Neuronal stem cell (in vitro differentiated cells): ENCODE measurements at regions not wholly inside any gene's neighbourhood (a gene's known extent, or its start where the extent isn't known, plus 50 kb on each side); places are given as distances from the start of the nearest gene placed in this dataset.
A peak's percentile ranks its signal among the peaks of the same experiment; 100 is the strongest.

Source experiments
- DNase-seq: peaks from one replicate; pipeline ENCODE4 v3.0.0-alpha.2; 2013; ENCODE audit warnings: low spot score
- H2AFZ ChIP-seq: one replicate; pipeline ENCODE4 v1.6.1; 2013; ENCODE audit warnings: mild to moderate bottlenecking, low read length, inconsistent platforms
- H2AK5ac ChIP-seq: 2 replicates; pipeline ENCODE4 v1.6.1; 2013; ENCODE audit warnings: low read depth, mild to moderate bottlenecking, inconsistent platforms, low read length, moderate library complexity, mixed read lengths
- H2BK120ac ChIP-seq: 2 replicates; pipeline ENCODE4 v1.6.1; 2013; ENCODE audit warnings: low read depth, mild to moderate bottlenecking, inconsistent platforms, low read length, moderate library complexity, mixed read lengths
- H2BK12ac ChIP-seq: one replicate; pipeline ENCODE4 v1.6.1; 2013; ENCODE audit warnings: low read length, inconsistent platforms
- H2BK15ac ChIP-seq: 2 replicates; pipeline ENCODE4 v1.6.1; 2013; ENCODE audit warnings: mild to moderate bottlenecking, low read length, inconsistent platforms, mixed read lengths
- H2BK5ac ChIP-seq: one replicate; pipeline ENCODE4 v1.6.1; 2013; ENCODE audit warnings: inconsistent platforms, mild to moderate bottlenecking, low read length, moderate library complexity
- H3K14ac ChIP-seq: one replicate; pipeline ENCODE4 v1.6.1; 2013; ENCODE audit warnings: low read length, inconsistent platforms
- H3K18ac ChIP-seq: 2 replicates; pipeline ENCODE4 v1.6.1; 2013; ENCODE audit warnings: low read length, inconsistent platforms
- H3K23ac ChIP-seq: 2 replicates; pipeline ENCODE4 v1.6.1; 2013; ENCODE audit warnings: low read depth, mild to moderate bottlenecking, mixed read lengths, low read length, inconsistent platforms; ENCODE audit not compliant: poor library complexity
- H3K27ac ChIP-seq: replicated peaks from 3 replicates; pipeline ENCODE4 v1.5.1; 2013; ENCODE audit warnings: low read length, inconsistent platforms
- H3K27me3 ChIP-seq, 3 experiments: 2 replicates each; pipeline ENCODE4 v1.6.1; 2013; ENCODE audit warnings: low read length in 3 of 3, mild to moderate bottlenecking in 2 of 3, inconsistent platforms in 1 of 3, low read depth in 1 of 3, mixed read lengths in 1 of 3, moderate library complexity in 1 of 3; ENCODE audit not compliant: control insufficient read depth in 3 of 3, insufficient read depth in 3 of 3
- H3K36me3 ChIP-seq, 2 donors: replicated peaks in 1 of 2; 2 replicates each; pipeline ENCODE4 v1.6.1; 2013; ENCODE audit warnings: low read length in 2 of 2; ENCODE audit not compliant: control insufficient read depth in 2 of 2, insufficient read depth in 2 of 2
- H3K4ac ChIP-seq: 2 replicates; pipeline ENCODE4 v1.6.1; 2013; ENCODE audit warnings: inconsistent platforms, mild to moderate bottlenecking, low read length, moderate library complexity
- H3K4me1 ChIP-seq, 2 donors: 1 replicate in 1 of 2; 2 replicates in 1 of 2; pipeline ENCODE4 v1.6.1; 2013; ENCODE audit warnings: low read length in 2 of 2, low read depth in 1 of 2; ENCODE audit not compliant: control insufficient read depth in 2 of 2, insufficient read depth in 1 of 2
- H3K4me2 ChIP-seq: one replicate; pipeline ENCODE4 v1.6.1; 2013; ENCODE audit warnings: mild to moderate bottlenecking, low read length, inconsistent platforms; ENCODE audit not compliant: insufficient read depth, poor library complexity, severe bottlenecking
- H3K4me3 ChIP-seq, 2 donors: 2 replicates each; pipeline ENCODE4 v1.5.1; 2013; ENCODE audit warnings: low read length in 2 of 2, mild to moderate bottlenecking in 2 of 2, inconsistent platforms in 1 of 2, moderate library complexity in 1 of 2
- H3K79me1 ChIP-seq: one replicate; pipeline ENCODE4 v1.6.1; 2013; ENCODE audit warnings: low read depth, mild to moderate bottlenecking, inconsistent platforms, low read length, moderate library complexity
- H3K9ac ChIP-seq: one replicate; pipeline ENCODE4 v1.6.1; 2013; ENCODE audit warnings: mild to moderate bottlenecking, low read depth, low read length, inconsistent platforms; ENCODE audit not compliant: poor library complexity
- H3K9me3 ChIP-seq, 2 donors: replicated peaks in 1 of 2; 2 replicates each; pipeline versions ENCODE3 to v1.6.1; 2013; ENCODE audit warnings: low read length in 2 of 2, mild to moderate bottlenecking in 2 of 2, inconsistent platforms in 1 of 2, low read depth in 1 of 2, mixed read lengths in 1 of 2, moderate library complexity in 1 of 2; ENCODE audit not compliant: control insufficient read depth in 2 of 2, insufficient read depth in 1 of 2
- H4K8ac ChIP-seq: one replicate; pipeline ENCODE4 v1.6.1; 2013; ENCODE audit warnings: low read depth, mild to moderate bottlenecking, inconsistent platforms, low read length, moderate library complexity
- H4K91ac ChIP-seq: one replicate; pipeline ENCODE4 v1.6.1; 2013; ENCODE audit warnings: low read length, low read depth, mild to moderate bottlenecking, inconsistent platforms; ENCODE audit not compliant: poor library complexity
- WGBS, 2 donors: extraction: QIAGEN DNeasy Blood & Tissue Kit; methylation state at CpG; one replicate each; pipeline ENCODE4 v1.1.7; 2013; ENCODE audit warnings: missing lambda C conversion rate in 2 of 2, mixed read lengths in 1 of 2; ENCODE audit not compliant: insufficient read length in 2 of 2, insufficient replicate concordance in 1 of 2; ENCODE audit errors: extremely low coverage in 2 of 2; 5-methylcytosine and 5-hydroxymethylcytosine counted together

DNA sequence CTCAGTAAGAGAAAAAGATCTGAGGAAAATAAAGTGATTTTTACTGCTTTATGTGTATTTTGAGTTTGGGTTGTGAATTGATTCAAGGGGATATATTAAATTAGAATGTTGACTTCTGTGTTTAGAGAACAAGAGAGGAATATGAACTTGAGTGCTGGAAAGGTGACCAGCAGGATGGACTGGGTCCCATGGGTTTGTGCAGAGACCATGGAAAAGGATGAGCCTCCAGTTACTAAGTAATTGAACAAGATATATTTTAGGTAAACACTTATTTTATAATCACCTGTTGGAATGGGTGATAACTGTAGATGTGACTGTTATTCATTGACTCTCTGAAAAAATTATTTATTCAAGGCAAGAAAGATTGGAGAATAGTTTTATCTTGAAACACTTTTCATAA is 82.0 kb upstream of the TOP3B start:
- Histone ChIP-seq H3K4me1 (peaks cover 0 to 17% of the 10 kb centered on the region in 2 donors), H3K27ac (no peak overlapping the region), H3K9me3 (no peaks in the 10 kb centered on the region), H3K36me3 (no peaks in the 10 kb centered on the region), H3K4me2 (no peak overlapping the region), H3K27me3 (peaks cover 0 to 19% (median 17%) of the 10 kb centered on the region in 3 experiments), H2BK120ac (no peak overlapping the region), H3K79me1 (no peaks in the 10 kb centered on the region), H2BK5ac (no peak overlapping the region), H2AFZ (no peak overlapping the region), H4K91ac (no peak overlapping the region), H3K4ac (no peak overlapping the region), H2BK15ac (no peak overlapping the region), H4K8ac (no peak overlapping the region), H3K18ac (no peak overlapping the region), H3K4me3 (no peak overlapping the region), H3K9ac (no peak overlapping the region), H3K23ac (no peak overlapping the region), H2AK5ac (no peak overlapping the region), H2BK12ac (no peak overlapping the region), H3K14ac (no peak overlapping the region)
- no peak for DNase-seq

DNA sequence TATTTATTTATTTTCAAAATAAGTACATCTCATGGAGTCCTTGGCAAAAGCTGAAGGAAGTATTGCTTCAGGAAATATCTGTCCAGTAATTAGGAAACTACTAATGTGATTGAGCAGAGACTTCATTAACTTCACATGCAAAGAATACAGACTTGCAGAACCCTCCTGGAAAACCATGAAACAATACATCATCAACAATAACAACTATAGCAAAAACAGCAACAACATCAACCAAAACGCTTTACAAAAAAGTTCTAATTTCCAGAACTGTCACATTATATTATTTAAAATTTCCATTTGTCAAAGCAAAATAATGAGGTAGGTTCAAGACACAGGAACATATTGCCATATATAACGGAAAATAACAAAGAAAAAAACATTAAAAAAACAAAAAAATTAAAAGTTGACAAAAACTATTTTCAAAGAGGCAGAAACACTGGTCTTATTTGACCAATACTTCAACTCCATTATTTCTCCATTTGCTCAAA is 79.8 kb upstream of the TOP3B start:
- H3K79me1 ChIP-seq: no peaks in the 10 kb centered on the region
- H2AFZ ChIP-seq: no peak overlapping the region
- H3K18ac ChIP-seq: no peak overlapping the region
- H3K23ac ChIP-seq: no peak overlapping the region
- no peak overlapping the region for H2BK12ac ChIP-seq
- no peak overlapping the region for H2BK15ac ChIP-seq
- no peaks in the 10 kb centered on the region for H3K36me3 ChIP-seq
- no peak overlapping the region for H3K4ac ChIP-seq
- WGBS, 2 donors: 100% methylated on average over 1 of the region's 2 CpGs; no CpG with 5 or more reads in 1 of the 2 donors
- no peak overlapping the region for H4K8ac ChIP-seq
- no peak overlapping the region for H3K4me3 ChIP-seq
- H4K91ac ChIP-seq: no peak overlapping the region
- no peaks in the 10 kb centered on the region for H3K9me3 ChIP-seq
- no peak overlapping the region for H2BK5ac ChIP-seq
- H3K27ac ChIP-seq: no peak overlapping the region
- H2AK5ac ChIP-seq: no peak overlapping the region
- peaks cover 5 to 38% of the 10 kb centered on the region in 2 donors for H3K4me1 ChIP-seq
- peaks cover 0 to 9% (median 7%) of the 10 kb centered on the region in 3 experiments for H3K27me3 ChIP-seq
- H2BK120ac ChIP-seq: no peak overlapping the region
- no peak overlapping the region for H3K4me2 ChIP-seq
- no peak for DNase-seq
- no peak overlapping the region for H3K9ac ChIP-seq
- no peak overlapping the region for H3K14ac ChIP-seq

GRCh38 chr22:22061085-22062077 is 78.8 kb upstream of the TOP3B start:
- H2AK5ac ChIP-seq: peak overlapping the region; percentile 58
- no peak overlapping the region for H3K4me2 ChIP-seq
- peak overlapping the region; percentile 39 for H3K23ac ChIP-seq
- no peak overlapping the region for H2BK120ac ChIP-seq
- H2AFZ ChIP-seq: peak overlapping the region; percentile 80
- no peak overlapping the region for H2BK12ac ChIP-seq
- no peak overlapping the region for H4K8ac ChIP-seq
- no peak overlapping the region for H3K14ac ChIP-seq
- H3K4me3 ChIP-seq: no peak overlapping the region
- H3K9me3 ChIP-seq: no peaks in the 10 kb centered on the region
- no CpG with 5 or more reads among the region's 11 CpGs for WGBS, 2 donors
- peaks cover 10 to 44% of the 10 kb centered on the region in 2 donors for H3K4me1 ChIP-seq
- H3K9ac ChIP-seq: no peak overlapping the region
- no peaks in the 10 kb centered on the region for H3K79me1 ChIP-seq
- H3K18ac ChIP-seq: no peak overlapping the region
- H2BK5ac ChIP-seq: no peak overlapping the region
- no peak overlapping the region for H3K27ac ChIP-seq
- peaks cover 0 to 3% (median 0%) of the 10 kb centered on the region in 3 experiments for H3K27me3 ChIP-seq
- no peak for DNase-seq
- H4K91ac ChIP-seq: no peak overlapping the region
- no peak overlapping the region for H2BK15ac ChIP-seq
- no peaks in the 10 kb centered on the region for H3K36me3 ChIP-seq
- H3K4ac ChIP-seq: no peak overlapping the region
